ENCODE measurements at regions not wholly inside any gene's neighbourhood (a gene's known extent, or its start where the extent isn't known, plus 50 kb on each side); places are given as distances from the start of the nearest gene placed in this dataset.
"Not testable (repeated sequence)": the region's sequence is repeated elsewhere in the genome, so short reads cannot be mapped to it uniquely, and the experiment has no call there.

- DNase-seq (ENCODE audit: low spot score) = no peak
Measured at GRCh38 chr21:41589131-41589530, 81.2 kb upstream of the TMPRSS2 start.

- DNase-seq (ENCODE audit: low spot score) = no peak
Measured at GRCh38 chr21:41585199-41585994, 77.4 kb upstream of the TMPRSS2 start.

GRCh38 chr21:41584603-41585176, 76.7 kb upstream of the TMPRSS2 start:
- DNase-seq (ENCODE audit: low spot score) = no peak

GRCh38 chr21:41583274-41583790, 75.4 kb upstream of the TMPRSS2 start:
- no peak for DNase-seq (ENCODE audit: low spot score)

GRCh38 chr21:41582866-41583265, 74.9 kb upstream of the TMPRSS2 start:
- DNase-seq (ENCODE audit: low spot score) = no peak

- DNase-seq (ENCODE audit: low spot score) = no peak
Measured at GRCh38 chr21:41582298-41582840, 74.4 kb upstream of the TMPRSS2 start.

- no peak for DNase-seq (ENCODE audit: low spot score)
Measured at GRCh38 chr21:41581592-41582228, 73.8 kb upstream of the TMPRSS2 start.

GRCh38 chr21:41580758-41581554, 73.0 kb upstream of the TMPRSS2 start:
- no peak for DNase-seq (ENCODE audit: low spot score)

- no peak for DNase-seq (ENCODE audit: low spot score)
Measured at GRCh38 chr21:41579692-41580091, 71.7 kb upstream of the TMPRSS2 start.

- DNase-seq (ENCODE audit: low spot score) = no peak
Measured at GRCh38 chr21:41578716-41579115, 70.8 kb upstream of the TMPRSS2 start.

- no peak for DNase-seq (ENCODE audit: low spot score)
Measured at GRCh38 chr21:41578083-41578482, 70.1 kb upstream of the TMPRSS2 start.

GRCh38 chr21:41576013-41576615, 68.2 kb upstream of the TMPRSS2 start:
- DNase-seq (ENCODE audit: low spot score) = no peak

GRCh38 chr21:41573902-41574690, 66.1 kb upstream of the TMPRSS2 start:
- no peak for DNase-seq (ENCODE audit: low spot score)

GRCh38 chr21:41571938-41572510, 64.1 kb upstream of the TMPRSS2 start:
- DNase-seq (ENCODE audit: low spot score) = no peak

- DNase-seq (ENCODE audit: low spot score) = no peak
Measured at GRCh38 chr21:41570791-41571355, 62.9 kb upstream of the TMPRSS2 start.

- DNase-seq (ENCODE audit: low spot score) = no peak
Measured at GRCh38 chr21:41568606-41569385, 60.8 kb upstream of the TMPRSS2 start.

GRCh38 chr21:41567901-41568510, 60.0 kb upstream of the TMPRSS2 start:
- no peak for DNase-seq (ENCODE audit: low spot score)

- DNase-seq (ENCODE audit: low spot score) = not testable (repeated sequence)
Measured at GRCh38 chr21:41567237-41567636, 59.3 kb upstream of the TMPRSS2 start.
